ENCODE measurements at regions not wholly inside any gene's neighbourhood (a gene's known extent, or its start where the extent isn't known, plus 50 kb on each side); places are given as distances from the start of the nearest gene placed in this dataset.
"Not testable (repeated sequence)": the region's sequence is repeated elsewhere in the genome, so short reads cannot be mapped to it uniquely, and the experiment has no call there.

DNA sequence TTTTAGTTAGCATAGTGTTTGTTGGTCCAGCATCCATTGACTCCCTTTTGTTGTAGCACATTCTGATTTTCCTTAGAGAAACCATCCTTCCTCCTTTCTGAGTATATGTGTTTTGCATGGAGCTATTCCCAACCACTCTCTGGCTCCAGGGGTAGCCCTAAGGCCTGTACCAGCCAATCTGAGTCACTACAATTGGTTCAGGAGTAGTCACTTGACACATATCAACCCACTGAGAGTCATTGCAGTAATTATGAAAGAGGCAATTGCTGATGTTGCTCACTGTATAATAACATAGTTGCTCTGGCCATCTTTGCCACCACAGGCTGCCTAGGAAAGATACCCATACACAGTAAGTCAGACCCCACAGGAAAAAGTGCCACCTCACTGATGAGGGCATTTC is 71.2 kb upstream of the GRID2 start:
- DNase-seq = no peak

DNA sequence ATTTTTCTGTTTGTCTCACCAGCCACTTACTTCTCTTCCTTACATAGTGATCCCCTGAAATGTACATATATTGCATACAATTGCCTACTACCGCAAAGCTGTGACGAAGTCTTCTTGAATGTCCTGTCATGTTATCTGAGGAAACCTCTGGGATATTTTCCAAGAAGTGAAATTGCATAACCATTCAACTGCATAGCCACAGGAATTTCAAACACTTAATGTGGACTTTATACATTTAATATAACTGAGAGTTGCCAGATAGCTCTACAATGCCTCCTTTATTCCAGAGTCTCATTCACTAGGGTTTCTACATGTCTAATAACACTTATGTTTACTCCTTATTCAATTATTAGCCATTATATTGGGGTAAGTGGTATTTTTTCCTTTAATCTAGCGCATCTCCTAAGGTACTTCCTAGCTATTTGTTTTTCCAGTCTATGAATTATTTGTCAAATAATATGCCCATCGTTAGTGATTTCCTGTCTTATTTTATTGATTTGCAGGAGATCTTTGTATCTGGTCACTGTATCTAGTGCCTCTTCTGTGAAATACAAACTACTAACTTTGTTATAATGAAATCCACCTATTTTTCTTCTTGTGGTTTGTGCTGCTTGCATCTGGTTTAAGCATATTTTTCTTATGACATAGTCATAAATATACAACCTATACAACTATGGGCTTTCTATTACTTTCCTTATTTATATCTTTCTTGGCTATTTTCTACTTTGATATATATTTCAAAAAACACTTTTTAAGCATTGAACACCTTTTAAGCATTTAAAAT is 69.2 kb upstream of the GRID2 start:
- peak; percentile 73 to 78 for DNase-seq

DNA sequence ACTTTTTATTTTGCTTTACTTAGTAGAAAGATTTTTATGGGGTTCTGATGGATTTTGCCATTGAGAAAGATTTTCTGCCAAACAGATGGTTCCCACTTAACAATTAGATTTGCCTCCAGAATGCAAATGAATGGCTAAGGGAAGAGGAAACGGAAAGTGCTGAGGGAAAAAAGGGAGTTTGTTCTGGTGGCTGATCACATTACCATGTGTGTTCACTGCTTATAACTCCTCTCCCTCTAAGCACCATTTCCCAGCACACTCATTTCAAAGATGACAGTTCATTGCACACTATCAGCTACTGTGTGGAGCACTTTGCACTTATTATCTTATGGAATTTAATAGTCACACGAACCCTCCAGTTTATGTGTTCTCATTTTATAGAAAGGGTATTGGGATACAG is 68.0 kb upstream of the GRID2 start:
- DNase-seq = no peak

DNA sequence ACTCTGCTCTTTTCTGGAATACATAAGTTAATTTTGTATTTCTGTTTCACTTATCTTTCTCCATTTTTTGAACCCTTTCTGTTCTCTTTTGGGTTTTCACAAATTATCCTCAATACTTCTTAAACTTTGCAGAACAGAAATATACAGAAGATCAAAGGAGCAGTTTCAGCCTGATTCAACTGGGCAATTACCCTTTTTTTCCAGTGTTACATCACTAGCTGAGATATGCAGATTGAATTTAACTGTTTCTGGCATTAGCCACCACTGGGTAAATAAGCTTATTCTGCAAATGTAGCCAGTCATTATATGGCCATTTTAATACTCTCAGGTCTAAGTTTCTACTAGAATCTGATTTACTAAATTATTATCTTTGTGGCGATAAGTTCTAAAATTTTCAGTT is 66.9 kb upstream of the GRID2 start:
- peak; percentile 18 to 43 for DNase-seq

DNA sequence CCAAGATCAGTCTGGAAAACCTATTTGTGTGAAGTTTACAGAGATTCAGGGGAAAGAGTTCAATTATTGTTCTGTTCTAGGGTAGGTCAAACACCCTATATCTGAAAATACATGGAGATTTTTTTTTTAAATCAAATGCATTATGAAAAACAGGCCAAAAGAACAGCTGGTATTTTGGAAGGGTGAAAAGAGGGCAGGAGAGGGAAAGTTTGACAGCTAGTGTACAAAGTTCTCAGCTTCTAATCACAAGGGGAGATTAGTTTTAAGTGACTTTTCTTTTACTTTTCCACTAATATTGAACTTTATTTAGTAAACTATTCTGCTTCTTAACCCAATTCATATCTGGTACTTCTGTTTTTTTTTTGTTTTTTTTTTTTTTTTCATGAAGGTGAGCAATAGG is 66.2 kb upstream of the GRID2 start:
- no peak for DNase-seq

DNA sequence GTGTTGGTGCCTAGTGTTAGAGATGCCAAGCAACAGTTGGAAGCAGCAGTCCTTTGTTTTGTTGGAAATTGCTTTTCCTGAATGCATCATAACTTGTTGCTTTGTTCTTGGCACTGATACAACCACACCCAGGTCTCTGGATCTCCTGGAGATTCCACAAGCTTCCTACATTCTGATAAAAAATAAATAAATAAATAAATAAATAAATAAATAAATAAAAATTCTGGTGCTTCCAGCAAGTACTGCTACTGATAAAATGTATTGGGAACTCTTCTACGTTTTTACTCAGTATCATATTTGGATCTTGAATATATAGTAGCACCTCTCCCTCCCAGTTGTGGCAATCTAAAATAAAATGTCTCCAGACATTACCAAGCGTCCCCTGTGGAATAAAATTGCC is 62.7 kb upstream of the GRID2 start:
- no peak for DNase-seq

DNA sequence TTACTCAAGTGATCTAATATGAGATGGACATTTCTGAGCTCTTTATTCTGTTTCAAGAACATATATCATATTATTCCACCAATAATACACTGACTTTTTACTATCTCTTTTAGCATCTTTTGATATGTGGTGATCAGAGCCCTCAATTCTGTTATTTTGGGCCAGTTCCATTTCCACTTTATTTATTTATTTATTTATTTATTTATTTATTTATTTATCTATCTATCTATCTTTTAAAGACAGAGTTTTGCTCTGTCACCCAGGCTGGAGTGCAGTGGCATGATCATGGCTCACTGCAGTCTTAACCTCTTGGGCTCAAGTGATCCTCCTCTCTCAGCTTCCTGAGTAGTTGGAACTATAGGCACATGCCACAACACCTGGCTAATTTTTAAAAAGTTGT is 57.4 kb upstream of the GRID2 start:
- DNase-seq = no peak

DNA sequence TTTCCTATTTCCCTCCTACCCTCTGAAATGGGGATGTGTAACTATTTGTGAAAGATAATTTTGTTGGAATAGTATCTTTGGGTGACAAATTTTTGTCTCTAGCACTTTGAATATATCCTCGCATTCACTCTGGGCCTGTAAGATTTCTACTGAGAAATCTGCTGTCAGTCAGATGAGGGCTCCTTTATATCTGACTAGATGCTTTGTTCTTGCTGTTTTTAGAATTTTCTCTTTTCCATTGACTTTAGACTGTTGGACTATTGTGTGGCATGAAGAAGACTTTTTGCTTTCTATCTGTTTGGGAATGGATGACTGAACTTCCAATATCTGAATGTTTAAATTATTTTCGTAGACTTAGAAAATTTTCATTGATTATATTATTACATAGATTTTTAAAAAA is 54.2 kb upstream of the GRID2 start:
- no peak for DNase-seq

DNA sequence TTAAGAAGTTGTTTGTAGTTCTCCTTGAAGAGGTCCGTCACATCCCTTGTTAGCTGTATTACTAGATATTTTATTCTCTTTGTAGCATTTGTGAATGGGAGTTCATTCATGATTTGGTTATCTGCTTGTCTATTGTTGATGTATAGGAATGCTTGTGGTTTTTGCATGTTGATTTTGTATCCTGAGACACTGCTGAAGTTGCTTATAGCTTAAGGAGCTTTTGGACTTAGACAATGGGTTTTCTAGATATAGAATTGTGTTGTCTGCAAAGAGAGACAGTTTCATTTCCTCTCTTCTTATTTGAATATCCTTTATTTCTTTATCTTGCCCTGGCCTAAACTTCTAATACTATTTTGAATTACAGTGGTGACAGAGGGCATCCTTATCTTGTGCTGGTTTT is 52.1 kb upstream of the GRID2 start:
- DNase-seq = no peak

DNA sequence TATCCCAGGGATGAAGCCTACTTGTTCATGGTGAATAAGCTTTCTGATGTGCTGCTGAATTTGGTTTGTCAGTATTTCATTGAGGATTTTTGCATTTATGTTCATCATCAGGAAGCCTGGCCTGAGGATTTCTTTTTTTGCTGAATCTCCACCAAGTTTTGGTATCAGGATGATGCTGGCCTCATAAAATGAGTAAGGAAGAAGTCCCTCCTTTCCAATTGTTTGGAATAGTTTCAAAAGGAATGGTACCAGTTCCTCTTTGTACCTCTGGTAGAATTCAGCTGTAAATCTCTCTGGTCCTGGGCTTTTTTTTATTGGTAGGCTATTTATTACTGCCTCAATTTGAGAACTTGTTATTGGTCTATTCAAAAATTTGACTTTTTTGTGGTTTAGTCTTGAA is 51.4 kb upstream of the GRID2 start:
- not testable (repeated sequence) for DNase-seq

DNA sequence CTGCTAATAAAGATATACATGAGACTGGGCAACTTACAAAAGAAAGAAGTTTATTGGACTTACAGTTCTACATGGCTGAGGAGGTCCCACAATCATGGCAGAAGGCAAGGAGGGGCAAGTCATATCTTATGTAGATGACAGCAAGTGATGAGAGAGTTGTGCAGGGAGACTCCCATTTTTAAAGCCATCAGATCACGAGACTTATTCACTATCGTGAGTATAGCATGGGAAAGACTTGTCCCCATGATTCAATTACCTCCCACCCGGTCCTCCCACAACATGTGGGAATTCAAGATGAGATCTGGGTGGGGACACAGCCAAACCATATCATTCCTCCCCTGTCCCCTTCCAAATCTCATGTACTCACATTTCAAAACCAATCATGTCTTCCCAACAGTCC is 50.9 kb upstream of the GRID2 start:
- DNase-seq = no peak

DNA sequence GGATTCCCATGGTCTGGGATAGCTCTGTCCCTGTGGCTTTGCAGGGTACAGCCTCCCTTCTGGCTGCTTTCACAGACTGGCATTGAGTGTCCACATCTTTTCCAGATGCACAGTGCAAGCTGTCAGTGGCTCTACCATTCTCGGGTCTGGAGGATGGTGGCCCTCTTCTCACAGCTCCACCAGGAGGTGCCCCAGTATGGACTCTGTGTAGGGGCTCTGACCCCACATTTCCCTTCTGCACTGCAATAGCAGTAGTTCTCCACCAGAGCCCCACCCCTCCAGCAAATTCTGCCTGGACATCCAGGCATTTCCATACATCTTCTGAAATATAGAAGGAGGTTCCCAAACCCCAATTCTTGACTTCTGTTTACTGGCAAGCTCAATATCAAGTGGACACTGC is 50.2 kb upstream of the GRID2 start:
- DNase-seq = no peak

Data from right lung (tissue), 2 donors.